Activated T-cell treated with anti-CD3 and anti-CD28 coated beads, Interleukin-2, amount 50 U/mL, for 24 hours (primary cell): ENCODE measurements at regions not wholly inside any gene's neighbourhood (a gene's known extent, or its start where the extent isn't known, plus 50 kb on each side); places are given as distances from the start of the nearest gene placed in this dataset.

Experiments used
- DNase-seq: peaks from one replicate; pipeline ENCODE4 v3.0.0-alpha.2; 2020
- H3K27ac Mint-ChIP-seq: 2 replicates; pipeline ENCODE4 v1.8.0; 2020; ENCODE audit warnings: mild to moderate bottlenecking, mixed read lengths
- H3K27me3 Mint-ChIP-seq: 2 replicates; pipeline ENCODE4 v1.8.0; 2020; ENCODE audit warnings: mixed read lengths
- H3K36me3 Mint-ChIP-seq: 2 replicates; pipeline ENCODE4 v1.8.0; 2020; ENCODE audit warnings: low read depth, mixed read lengths
- H3K4me1 Mint-ChIP-seq: 2 replicates; pipeline ENCODE4 v1.8.0; 2020; ENCODE audit warnings: low read depth, mixed read lengths
- H3K4me3 Mint-ChIP-seq: 2 replicates; pipeline ENCODE4 v1.8.0; 2020; ENCODE audit warnings: mild to moderate bottlenecking, moderate library complexity, mixed read lengths
- H3K9me3 Mint-ChIP-seq: 2 replicates; pipeline ENCODE4 v1.8.0; 2020; ENCODE audit warnings: mixed read lengths

DNA sequence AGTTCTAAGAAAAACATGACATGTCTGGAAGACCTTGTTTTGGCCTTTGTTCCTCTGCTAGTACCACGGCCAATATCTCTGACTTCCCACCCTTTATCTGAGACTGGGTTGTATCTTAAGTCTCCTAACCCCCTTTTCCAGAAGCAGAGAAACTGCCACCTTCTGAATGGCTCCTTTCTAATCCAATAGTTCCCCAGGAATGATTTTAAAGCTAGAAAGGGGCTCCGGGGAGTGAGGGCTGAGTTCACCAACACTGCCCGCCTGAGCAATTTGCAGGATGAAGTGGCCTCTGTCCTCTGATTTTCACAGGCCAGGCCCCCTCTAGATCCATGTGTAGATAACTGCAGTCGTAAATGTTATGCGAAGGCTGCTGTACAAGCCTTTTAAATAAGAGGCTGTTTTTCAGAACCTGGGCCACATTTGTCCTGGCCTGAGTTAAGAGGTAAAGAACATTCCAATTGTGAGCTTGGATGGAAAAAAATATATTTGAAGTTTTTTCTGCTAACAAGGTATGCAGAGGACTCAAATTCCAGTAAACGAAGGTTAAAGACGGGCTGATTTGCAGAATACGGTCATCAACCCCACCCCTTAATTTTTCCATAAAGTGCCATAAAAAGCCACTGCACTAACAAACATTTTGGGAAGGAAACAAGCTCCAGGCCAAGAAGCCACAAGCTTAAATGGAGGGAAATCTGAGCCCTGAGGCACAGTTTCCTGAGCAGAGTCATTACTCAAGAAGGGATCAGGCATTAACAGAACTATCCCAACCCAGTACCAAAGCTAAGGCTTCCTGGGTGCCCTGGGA is 117.0 kb upstream of the MAF start:
- peaks cover 12% of the 10 kb centered on the region for H3K4me1 Mint-ChIP-seq
- DNase-seq, result no peak
- no peaks in the 10 kb centered on the region for H3K36me3 Mint-ChIP-seq
- H3K4me3 Mint-ChIP-seq, result no peak overlapping the region
- no peak overlapping the region for H3K27ac Mint-ChIP-seq
- peaks cover 3% of the 10 kb centered on the region for H3K9me3 Mint-ChIP-seq
- H3K27me3 Mint-ChIP-seq, result peaks cover 27% of the 10 kb centered on the region

GRCh38 chr16:79716645-79717332 is 116.3 kb upstream of the MAF start:
- no peaks in the 10 kb centered on the region for H3K9me3 Mint-ChIP-seq
- H3K4me1 Mint-ChIP-seq, result peaks cover 12% of the 10 kb centered on the region
- no peaks in the 10 kb centered on the region for H3K36me3 Mint-ChIP-seq
- no peak overlapping the region for H3K4me3 Mint-ChIP-seq
- no peak overlapping the region for H3K27ac Mint-ChIP-seq
- peaks cover 28% of the 10 kb centered on the region for H3K27me3 Mint-ChIP-seq
- no peak for DNase-seq

- Mint-ChIP-seq H3K36me3 (no peaks in the 10 kb centered on the region), H3K4me3 (no peak overlapping the region), H3K27me3 (peaks cover 28% of the 10 kb centered on the region), H3K9me3 (no peaks in the 10 kb centered on the region), H3K4me1 (peaks cover 12% of the 10 kb centered on the region), H3K27ac (no peak overlapping the region)
- no peak for DNase-seq
Observed at GRCh38 chr16:79715061-79715460, 114.5 kb upstream of the MAF start.

DNA sequence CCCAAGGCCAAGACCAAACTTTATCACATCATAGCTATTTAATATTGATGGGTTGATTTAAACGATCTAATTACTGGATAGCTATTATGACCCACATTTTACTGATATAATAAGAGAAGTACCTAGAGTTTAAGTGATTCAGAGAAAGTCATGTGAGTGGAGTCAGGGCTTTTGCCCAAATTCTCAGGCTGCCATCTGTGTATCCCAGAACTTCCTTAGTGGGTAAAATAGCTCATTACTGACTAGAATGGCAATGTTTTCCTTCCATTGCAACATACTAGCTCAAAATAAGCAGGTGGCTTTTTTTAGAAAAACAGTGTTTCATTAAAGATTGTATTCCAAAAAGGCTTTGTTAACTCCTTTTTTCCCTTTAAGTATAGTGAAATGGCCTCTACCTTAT is 113.9 kb upstream of the MAF start:
- Mint-ChIP-seq H3K4me1 (peaks cover 12% of the 10 kb centered on the region), H3K36me3 (no peaks in the 10 kb centered on the region), H3K4me3 (no peak overlapping the region), H3K9me3 (no peaks in the 10 kb centered on the region), H3K27ac (no peak overlapping the region), H3K27me3 (peaks cover 28% of the 10 kb centered on the region)
- DNase-seq, result no peak

- Mint-ChIP-seq H3K27me3 (peaks cover 28% of the 10 kb centered on the region), H3K4me3 (no peak overlapping the region), H3K27ac (no peak overlapping the region), H3K36me3 (no peaks in the 10 kb centered on the region), H3K9me3 (no peaks in the 10 kb centered on the region), H3K4me1 (peaks cover 12% of the 10 kb centered on the region)
- DNase-seq, result no peak
Observed at GRCh38 chr16:79713609-79714309, 113.2 kb upstream of the MAF start.

GRCh38 chr16:79712276-79712675 is 111.7 kb upstream of the MAF start:
- DNase-seq, result no peak
- H3K27ac Mint-ChIP-seq, result no peak overlapping the region
- no peak overlapping the region for H3K4me3 Mint-ChIP-seq
- H3K9me3 Mint-ChIP-seq, result no peaks in the 10 kb centered on the region
- H3K4me1 Mint-ChIP-seq, result peaks cover 12% of the 10 kb centered on the region
- H3K36me3 Mint-ChIP-seq, result no peaks in the 10 kb centered on the region
- H3K27me3 Mint-ChIP-seq, result peaks cover 22% of the 10 kb centered on the region

GRCh38 chr16:79707876-79708275 is 107.3 kb upstream of the MAF start:
- Mint-ChIP-seq H3K9me3 (no peaks in the 10 kb centered on the region), H3K4me3 (no peak overlapping the region), H3K27me3 (peaks cover 4% of the 10 kb centered on the region), H3K27ac (no peak overlapping the region), H3K36me3 (no peaks in the 10 kb centered on the region), H3K4me1 (no peaks in the 10 kb centered on the region)
- DNase-seq, result no peak

- DNase-seq, result no peak
- Mint-ChIP-seq H3K9me3 (no peaks in the 10 kb centered on the region), H3K27ac (no peak overlapping the region), H3K36me3 (no peaks in the 10 kb centered on the region), H3K4me1 (no peaks in the 10 kb centered on the region), H3K4me3 (no peak overlapping the region), H3K27me3 (no peaks in the 10 kb centered on the region)
Observed at GRCh38 chr16:79703066-79703465, 102.5 kb upstream of the MAF start.

GRCh38 chr16:79698341-79698753 is 97.8 kb upstream of the MAF start:
- DNase-seq, result no peak
- H3K4me1 Mint-ChIP-seq, result no peaks in the 10 kb centered on the region
- no peaks in the 10 kb centered on the region for H3K27me3 Mint-ChIP-seq
- no peaks in the 10 kb centered on the region for H3K36me3 Mint-ChIP-seq
- H3K9me3 Mint-ChIP-seq, result peaks cover 3% of the 10 kb centered on the region
- H3K4me3 Mint-ChIP-seq, result no peak overlapping the region
- H3K27ac Mint-ChIP-seq, result no peak overlapping the region

- H3K4me1 Mint-ChIP-seq, result no peaks in the 10 kb centered on the region
- no peaks in the 10 kb centered on the region for H3K27me3 Mint-ChIP-seq
- DNase-seq, result no peak
- H3K9me3 Mint-ChIP-seq, result peaks cover 5% of the 10 kb centered on the region
- no peak overlapping the region for H3K4me3 Mint-ChIP-seq
- no peak overlapping the region for H3K27ac Mint-ChIP-seq
- H3K36me3 Mint-ChIP-seq, result no peaks in the 10 kb centered on the region
Observed at GRCh38 chr16:79697562-79698112, 97.1 kb upstream of the MAF start.

DNA sequence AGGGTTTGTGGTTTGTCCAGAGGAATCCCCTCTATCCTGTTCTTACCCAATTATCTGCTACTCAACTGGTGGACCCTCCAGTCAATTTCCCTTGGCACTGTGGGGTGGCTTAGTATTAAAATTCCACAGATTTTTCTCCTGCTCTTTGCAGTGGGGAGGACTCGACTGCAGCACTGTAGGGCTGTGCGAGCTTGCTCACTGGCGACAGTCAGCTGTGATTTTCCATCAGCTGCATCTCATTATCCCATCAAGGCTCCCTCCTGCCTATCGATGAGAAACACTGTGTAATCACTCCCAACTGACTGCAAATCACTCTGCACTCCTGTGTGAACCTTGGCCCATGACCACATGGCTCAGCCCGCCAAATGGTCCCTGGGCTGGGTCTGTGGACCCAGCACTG is 90.5 kb upstream of the MAF start:
- Mint-ChIP-seq H3K36me3 (no peaks in the 10 kb centered on the region), H3K27me3 (peaks cover 4% of the 10 kb centered on the region), H3K9me3 (peaks cover 5% of the 10 kb centered on the region), H3K27ac (no peak overlapping the region), H3K4me1 (no peaks in the 10 kb centered on the region), H3K4me3 (no peak overlapping the region)
- no peak for DNase-seq

DNA sequence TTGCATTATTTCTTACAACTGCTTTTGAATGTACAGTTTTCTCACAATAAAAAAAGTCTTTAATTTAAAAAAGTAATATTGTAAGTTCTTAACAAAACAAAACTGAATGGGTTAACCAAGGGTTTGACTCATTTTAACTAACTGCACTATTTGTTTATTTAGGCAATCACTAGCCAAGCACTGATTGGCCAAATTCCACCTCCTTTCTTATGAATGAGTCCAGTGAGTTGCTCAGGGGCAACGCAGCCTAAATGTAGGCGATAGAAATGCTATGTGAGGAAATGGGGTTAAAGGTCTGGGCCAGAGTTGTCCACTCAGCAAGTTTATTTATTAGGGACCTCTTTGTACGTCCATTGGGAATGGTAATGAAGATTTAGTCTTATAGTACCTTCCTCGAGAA is 89.6 kb upstream of the MAF start:
- Mint-ChIP-seq H3K4me1 (no peaks in the 10 kb centered on the region), H3K4me3 (no peak overlapping the region), H3K36me3 (no peaks in the 10 kb centered on the region), H3K27ac (no peak overlapping the region), H3K27me3 (peaks cover 4% of the 10 kb centered on the region), H3K9me3 (peaks cover 5% of the 10 kb centered on the region)
- DNase-seq, result no peak

GRCh38 chr16:79687249-79688130 is 87.0 kb upstream of the MAF start:
- H3K9me3 Mint-ChIP-seq, result no peaks in the 10 kb centered on the region
- no peaks in the 10 kb centered on the region for H3K4me1 Mint-ChIP-seq
- no peaks in the 10 kb centered on the region for H3K36me3 Mint-ChIP-seq
- no peak overlapping the region for H3K27ac Mint-ChIP-seq
- H3K4me3 Mint-ChIP-seq, result no peak overlapping the region
- no peak for DNase-seq
- peaks cover 4% of the 10 kb centered on the region for H3K27me3 Mint-ChIP-seq

GRCh38 chr16:79685871-79686270 is 85.3 kb upstream of the MAF start:
- H3K27me3 Mint-ChIP-seq, result peaks cover 4% of the 10 kb centered on the region
- no peaks in the 10 kb centered on the region for H3K4me1 Mint-ChIP-seq
- H3K9me3 Mint-ChIP-seq, result no peaks in the 10 kb centered on the region
- H3K4me3 Mint-ChIP-seq, result no peak overlapping the region
- no peak for DNase-seq
- no peak overlapping the region for H3K27ac Mint-ChIP-seq
- H3K36me3 Mint-ChIP-seq, result no peaks in the 10 kb centered on the region
